ENCODE measurements at regions not wholly inside any gene's neighbourhood (a gene's known extent, or its start where the extent isn't known, plus 50 kb on each side); places are given as distances from the start of the nearest gene placed in this dataset.
"Not testable (repeated sequence)": the region's sequence is repeated elsewhere in the genome, so short reads cannot be mapped to it uniquely, and the experiment has no call there.

GRCh38 chr11:38345286-38345685 lies 1747.2 kb upstream of the RAG2 start (continued):
- TF ChIP-seq ZNF431 (CRISPR knock-in tag; IDR thresholded peaks at IDR 0.05; ENCODE audit: borderline replicate concordance, low read depth), result no peak

- intact Hi-C loops (cut with micrococcal nuclease; ENCODE audit: unreplicated experiment); H3K4me2 ChIP-seq (ENCODE audit: low read depth, low read length); BruUV-seq (replicated peaks); ATAC-seq; H3K79me2 ChIP-seq (ENCODE audit: insufficient read depth, low read length); CTCF ChIA-PET (ENCODE audit: low intra/inter-chr PET ratio, low total read pairs); FAIRE-seq; in situ Hi-C loops (cut with HindIII; ENCODE audit: extremely low pct_ligation_motif_present, low pct_unique_long_range_greater_than_20kb); H3K4me3 ChIP-seq (replicated peaks in 1 of 3; ENCODE audit: insufficient read depth in 1 of 3, low read depth in 2 of 3, low read length in 3 of 3); DNase-seq (ENCODE audit: low spot score); H3K36me3 ChIP-seq (replicated peaks in 1 of 2; ENCODE audit: control insufficient read depth in 1 of 2, insufficient read depth in 2 of 2, low read length in 2 of 2); H4K20me1 ChIP-seq (ENCODE audit: insufficient read depth, low read length); H3K9ac ChIP-seq (ENCODE audit: insufficient read depth, low read depth, low read length); POLR2A ChIA-PET; H3K27ac ChIP-seq (ENCODE audit: extremely low read length, insufficient read depth, low read length); H3K27me3 ChIP-seq (ENCODE audit: control insufficient read depth in 1 of 2, insufficient read depth in 2 of 2, low read length in 2 of 2); H2AFZ ChIP-seq (ENCODE audit: low read length); H3K4me1 ChIP-seq (ENCODE audit: insufficient read depth, low read length): not testable (repeated sequence)
- WGBS (ENCODE audit: low lambda C conversion rate), result 32% methylated on average over 2 of the region's 2 CpGs
- peaks cover 54% of the 10 kb centered on the region for H3K9me3 ChIP-seq (ENCODE audit: low read length)
These were observed 1743.6 kb upstream of the RAG2 start for GRCh38 chr11:38341612-38342011.

- intact Hi-C loops (cut with micrococcal nuclease; ENCODE audit: unreplicated experiment), result no loop called here
These were observed 1741.9 kb upstream of the RAG2 start for GRCh38 chr11:38339835-38340440.

GRCh38 chr11:38338022-38338421 lies 1740.0 kb upstream of the RAG2 start:
- H3K4me2 ChIP-seq (ENCODE audit: low read depth, low read length); H2AFZ ChIP-seq (ENCODE audit: low read length); H4K20me1 ChIP-seq (ENCODE audit: insufficient read depth, low read length); H3K27ac ChIP-seq (ENCODE audit: extremely low read length, insufficient read depth, low read length); H3K9ac ChIP-seq (ENCODE audit: insufficient read depth, low read depth, low read length); POLR2A ChIA-PET; intact Hi-C loops (cut with micrococcal nuclease; ENCODE audit: unreplicated experiment); H3K36me3 ChIP-seq (replicated peaks in 1 of 2; ENCODE audit: control insufficient read depth in 1 of 2, insufficient read depth in 2 of 2, low read length in 2 of 2); H3K27me3 ChIP-seq (ENCODE audit: control insufficient read depth in 1 of 2, insufficient read depth in 2 of 2, low read length in 2 of 2); ATAC-seq; FAIRE-seq; BruUV-seq (replicated peaks); H3K4me3 ChIP-seq (replicated peaks in 1 of 3; ENCODE audit: insufficient read depth in 1 of 3, low read depth in 2 of 3, low read length in 3 of 3); H3K79me2 ChIP-seq (ENCODE audit: insufficient read depth, low read length); CTCF ChIA-PET (ENCODE audit: low intra/inter-chr PET ratio, low total read pairs); H3K4me1 ChIP-seq (ENCODE audit: insufficient read depth, low read length); in situ Hi-C loops (cut with HindIII; ENCODE audit: extremely low pct_ligation_motif_present, low pct_unique_long_range_greater_than_20kb); DNase-seq (ENCODE audit: low spot score): not testable (repeated sequence)
- peaks cover 44% of the 10 kb centered on the region for H3K9me3 ChIP-seq (ENCODE audit: low read length)
- 2% methylated on average over 5 of the region's 5 CpGs for WGBS (ENCODE audit: low lambda C conversion rate)

More at GRCh38 chr11:38339835-38340440, 1741.9 kb upstream of the RAG2 start:
- no peak for ATAC-seq
- Histone ChIP-seq H3K27me3 (ENCODE audit: control insufficient read depth in 1 of 2, insufficient read depth in 2 of 2, low read length in 2 of 2) (no peaks in the 10 kb centered on the region), H3K4me3 (replicated peaks in 1 of 3; ENCODE audit: insufficient read depth in 1 of 3, low read depth in 2 of 3, low read length in 3 of 3) (no peak overlapping the region), H3K4me1 (ENCODE audit: insufficient read depth, low read length) (no peaks in the 10 kb centered on the region), H2AFZ (ENCODE audit: low read length) (no peak overlapping the region), H3K36me3 (replicated peaks in 1 of 2; ENCODE audit: control insufficient read depth in 1 of 2, insufficient read depth in 2 of 2, low read length in 2 of 2) (no peaks in the 10 kb centered on the region), H4K20me1 (ENCODE audit: insufficient read depth, low read length) (no peaks in the 10 kb centered on the region), H3K9ac (ENCODE audit: insufficient read depth, low read depth, low read length) (no peak overlapping the region), H3K4me2 (ENCODE audit: low read depth, low read length) (no peak overlapping the region), H3K27ac (ENCODE audit: extremely low read length, insufficient read depth, low read length) (no peak overlapping the region), H3K79me2 (ENCODE audit: insufficient read depth, low read length) (no peaks in the 10 kb centered on the region), H3K9me3 (ENCODE audit: low read length) (peaks cover 51% of the 10 kb centered on the region)
- no TSS peak for BruUV-seq (replicated peaks)
- FAIRE-seq, result no peak
- ChIA-PET POLR2A (no interaction called here), CTCF (ENCODE audit: low intra/inter-chr PET ratio, low total read pairs) (no interaction called here)
- TF ChIP-seq ZNF382 (CRISPR knock-in tag; IDR thresholded peaks at IDR 0.05; ENCODE audit: borderline replicate concordance), result no peak
- TF ChIP-seq ATAD3A (CRISPR knock-in tag; IDR thresholded peaks at IDR 0.05), result no peak
- TF ChIP-seq ZNF251 (CRISPR knock-in tag; IDR thresholded peaks at IDR 0.05), result no peak
- no peak for TF ChIP-seq PCBP1 (IDR thresholded peaks at IDR 0.05; ENCODE audit: borderline replicate concordance, low read depth, low read length)
- DNase-seq (ENCODE audit: low spot score), result no peak
- 1% methylated on average over 8 of the region's 8 CpGs for WGBS (ENCODE audit: low lambda C conversion rate)
- in situ Hi-C loops (cut with HindIII; ENCODE audit: extremely low pct_ligation_motif_present, low pct_unique_long_range_greater_than_20kb), result no loop called here

Measured in HepG2 (cell line).